HEK293T (cell line): ENCODE measurements at regions not wholly inside any gene's neighbourhood (a gene's known extent, or its start where the extent isn't known, plus 50 kb on each side); places are given as distances from the start of the nearest gene placed in this dataset.

Source experiments
- BHLHE40 ChIP-seq: fragments of 450-650 bp; IDR thresholded peaks from 2 replicates; pipeline ENCODE4 v1.6.1; 2016; ENCODE audit warnings: mild to moderate bottlenecking, moderate library complexity, borderline replicate concordance
- FOXA1 ChIP-seq: fragments of 450-650 bp; IDR thresholded peaks from 2 replicates; pipeline ENCODE4 v1.6.1; 2016; ENCODE audit warnings: mild to moderate bottlenecking
- FOXM1 ChIP-seq: fragments of 450-650 bp; IDR thresholded peaks from 2 replicates; pipeline ENCODE4 v1.6.1; 2017; ENCODE audit warnings: mild to moderate bottlenecking, borderline replicate concordance
- HDGF ChIP-seq: fragments of 450-650 bp; IDR thresholded peaks from 2 replicates; pipeline ENCODE4 v1.6.1; 2017; ENCODE audit warnings: antibody characterized with exemption, borderline replicate concordance
- SP1 ChIP-seq: fragments of 450-650 bp; IDR thresholded peaks from 2 replicates; pipeline ENCODE4 v1.6.1; 2017
- SUZ12 ChIP-seq: fragments of 450-650 bp; IDR thresholded peaks from 2 replicates; pipeline ENCODE4 v1.6.1; 2016; ENCODE audit warnings: mild to moderate bottlenecking
- TF ChIP-seq, protein P1 (sequence below): fragments of 450-650 bp; IDR thresholded peaks from 2 replicates; pipeline ENCODE4 v1.6.1; 2016

DNA sequence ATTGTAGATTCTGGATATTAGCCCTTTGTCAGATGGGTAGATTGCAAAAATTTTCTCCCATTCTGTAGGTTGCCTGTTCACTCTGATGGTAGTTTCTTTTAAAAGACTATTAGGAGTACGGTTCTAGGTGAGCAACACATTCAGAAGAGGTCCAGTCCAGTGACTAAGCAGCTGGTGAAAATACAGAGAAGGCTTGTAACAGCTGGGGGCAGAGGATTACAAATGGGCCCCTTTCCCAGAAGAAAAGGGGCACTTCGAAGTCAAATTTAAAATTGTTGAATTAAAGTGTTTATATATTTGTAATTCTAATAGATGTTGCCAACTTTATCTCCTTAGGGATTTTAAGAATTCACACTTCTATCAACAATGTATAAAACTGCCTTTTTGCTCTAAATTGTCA is 720.5 kb downstream of the TLE4 start:
- TF ChIP-seq SP1 (no peak), FOXM1 (no peak), HDGF (no peak), BHLHE40 (no peak), FOXA1 (no peak), SUZ12 (no peak)
- TF ChIP-seq, protein P1, sequence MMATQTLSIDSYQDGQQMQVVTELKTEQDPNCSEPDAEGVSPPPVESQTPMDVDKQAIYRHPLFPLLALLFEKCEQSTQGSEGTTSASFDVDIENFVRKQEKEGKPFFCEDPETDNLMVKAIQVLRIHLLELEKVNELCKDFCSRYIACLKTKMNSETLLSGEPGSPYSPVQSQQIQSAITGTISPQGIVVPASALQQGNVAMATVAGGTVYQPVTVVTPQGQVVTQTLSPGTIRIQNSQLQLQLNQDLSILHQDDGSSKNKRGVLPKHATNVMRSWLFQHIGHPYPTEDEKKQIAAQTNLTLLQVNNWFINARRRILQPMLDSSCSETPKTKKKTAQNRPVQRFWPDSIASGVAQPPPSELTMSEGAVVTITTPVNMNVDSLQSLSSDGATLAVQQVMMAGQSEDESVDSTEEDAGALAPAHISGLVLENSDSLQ, result no peak
